ENCODE measurements at regions not wholly inside any gene's neighbourhood (a gene's known extent, or its start where the extent isn't known, plus 50 kb on each side); places are given as distances from the start of the nearest gene placed in this dataset.

GRCh38 chr7:115097175-115097671, 175.3 kb downstream of the MDFIC start:
- Histone ChIP-seq H3K4me1 (ENCODE audit: control insufficient read depth, insufficient read depth, low read length) (no peaks in the 10 kb centered on the region), H3K4me3 (ENCODE audit: low read depth, low read length) (no peak overlapping the region), H3K36me3 (ENCODE audit: control insufficient read depth in 2 of 2, insufficient read depth in 1 of 2, low read length in 2 of 2) (no peaks in the 10 kb centered on the region), H3K27ac (ENCODE audit: extremely low read depth, low read depth, low read length) (no peak overlapping the region), H3K9me3 (ENCODE audit: control insufficient read depth, insufficient read depth, low read depth, low read length) (no peaks in the 10 kb centered on the region)
- peak; percentile 56; the same call in 1 of the 2 replicates for TF ChIP-seq ZNF449 (tag by site-specific recombination; IDR thresholded peaks at IDR 0.05)
- no peak for TF ChIP-seq ZNF48 (tag by site-specific recombination; IDR thresholded peaks at IDR 0.05)
- POLR2A ChIA-PET = no interaction called here
- CTCF ChIA-PET = interaction anchor here (0.7 kb wide), 1 partner anchor 8 kb away, joined by 3 read pairs; no protein-coding TSS in a partner anchor

- no peak overlapping the region for H3K4me3 ChIP-seq (ENCODE audit: low read depth, low read length)
- no peaks in the 10 kb centered on the region for H3K4me1 ChIP-seq (ENCODE audit: control insufficient read depth, insufficient read depth, low read length)
- no peaks in the 10 kb centered on the region for H3K36me3 ChIP-seq (ENCODE audit: control insufficient read depth in 2 of 2, insufficient read depth in 1 of 2, low read length in 2 of 2)
- ChIA-PET CTCF (interaction anchor here (0.6 to 1.0 kb wide), 2 partner anchors 13 to 1907 kb away, joined by 3 to 4 read pairs; no protein-coding TSS in a partner anchor), POLR2A (no interaction called here)
- TF ChIP-seq ZNF558 (tag by site-specific recombination; IDR thresholded peaks at IDR 0.05) (no peak), ZNF114 (tag by site-specific recombination; IDR thresholded peaks at IDR 0.05) (no peak), ZNF449 (tag by site-specific recombination; IDR thresholded peaks at IDR 0.05) (no peak), ZNF76 (tag by site-specific recombination; IDR thresholded peaks at IDR 0.05; ENCODE audit: borderline replicate concordance, low read depth) (no peak), PRDM4 (tag by site-specific recombination; IDR thresholded peaks at IDR 0.05) (no peak), ZNF121 (tag by site-specific recombination; IDR thresholded peaks at IDR 0.05) (no peak), ZNF404 (tag by site-specific recombination; IDR thresholded peaks at IDR 0.05) (no peak), ZNF398 (tag by site-specific recombination; IDR thresholded peaks at IDR 0.05) (no peak), KLF17 (tag by site-specific recombination; IDR thresholded peaks at IDR 0.05) (no peak), ZBTB10 (tag by site-specific recombination; IDR thresholded peaks at IDR 0.05) (no peak), ZNF366 (tag by site-specific recombination; conservative IDR thresholded peaks at IDR 0.05) (no peak), HOXC10 (CRISPR knock-in tag; IDR thresholded peaks at IDR 0.05) (no peak)
- no peak overlapping the region for H3K27ac ChIP-seq (ENCODE audit: extremely low read depth, low read depth, low read length)
- no peaks in the 10 kb centered on the region for H3K9me3 ChIP-seq (ENCODE audit: control insufficient read depth, insufficient read depth, low read depth, low read length)
Observed at GRCh38 chr7:115096262-115096661, 174.4 kb downstream of the MDFIC start.
